ENCODE measurements at regions not wholly inside any gene's neighbourhood (a gene's known extent, or its start where the extent isn't known, plus 50 kb on each side); places are given as distances from the start of the nearest gene placed in this dataset.
"Not testable (repeated sequence)": the region's sequence is repeated elsewhere in the genome, so short reads cannot be mapped to it uniquely, and the experiment has no call there.

DNA sequence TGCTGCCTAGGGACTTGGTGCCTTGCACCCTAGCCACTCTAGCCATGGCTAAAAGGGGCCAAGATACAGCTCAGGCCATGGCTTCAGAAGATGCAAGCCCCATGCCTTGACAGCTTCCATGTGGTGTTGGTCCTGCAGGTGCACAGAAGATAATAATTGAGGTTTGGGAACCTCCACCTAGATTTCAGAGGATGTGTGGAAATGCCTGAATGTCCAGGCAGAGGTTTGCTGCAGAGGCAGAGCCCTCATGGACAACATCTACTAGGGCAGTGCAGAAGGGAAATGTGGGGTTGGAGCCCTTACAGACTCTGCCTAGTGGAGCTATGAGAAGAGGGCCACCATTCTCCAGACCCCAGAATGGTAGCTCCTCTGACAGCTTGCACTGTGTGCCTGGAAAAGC, 118.7 kb downstream of the APIP start:
- TF ChIP-seq, protein P1, sequence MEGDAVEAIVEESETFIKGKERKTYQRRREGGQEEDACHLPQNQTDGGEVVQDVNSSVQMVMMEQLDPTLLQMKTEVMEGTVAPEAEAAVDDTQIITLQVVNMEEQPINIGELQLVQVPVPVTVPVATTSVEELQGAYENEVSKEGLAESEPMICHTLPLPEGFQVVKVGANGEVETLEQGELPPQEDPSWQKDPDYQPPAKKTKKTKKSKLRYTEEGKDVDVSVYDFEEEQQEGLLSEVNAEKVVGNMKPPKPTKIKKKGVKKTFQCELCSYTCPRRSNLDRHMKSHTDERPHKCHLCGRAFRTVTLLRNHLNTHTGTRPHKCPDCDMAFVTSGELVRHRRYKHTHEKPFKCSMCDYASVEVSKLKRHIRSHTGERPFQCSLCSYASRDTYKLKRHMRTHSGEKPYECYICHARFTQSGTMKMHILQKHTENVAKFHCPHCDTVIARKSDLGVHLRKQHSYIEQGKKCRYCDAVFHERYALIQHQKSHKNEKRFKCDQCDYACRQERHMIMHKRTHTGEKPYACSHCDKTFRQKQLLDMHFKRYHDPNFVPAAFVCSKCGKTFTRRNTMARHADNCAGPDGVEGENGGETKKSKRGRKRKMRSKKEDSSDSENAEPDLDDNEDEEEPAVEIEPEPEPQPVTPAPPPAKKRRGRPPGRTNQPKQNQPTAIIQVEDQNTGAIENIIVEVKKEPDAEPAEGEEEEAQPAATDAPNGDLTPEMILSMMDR (conservative IDR thresholded peaks at IDR 0.05 in 1 of 2, IDR thresholded peaks at IDR 0.05 in 1 of 2; ENCODE audit: extremely low read depth in 1 of 2, insufficient read depth in 1 of 2, low read depth in 1 of 2, low read length in 2 of 2) = not testable (repeated sequence)
- TF ChIP-seq EZH2 (IDR thresholded peaks at IDR 0.05; ENCODE audit: borderline replicate concordance, low read length) = not testable (repeated sequence)
